Right ventricle myocardium inferior (tissue), 1 donor: ENCODE measurements at regions not wholly inside any gene's neighbourhood (a gene's known extent, or its start where the extent isn't known, plus 50 kb on each side); places are given as distances from the start of the nearest gene placed in this dataset.
A peak's percentile ranks its signal among the peaks of the same experiment; 100 is the strongest.

Experiments used
- ATAC-seq: fragments of 200-7000 bp; cut with Tn5 transposase; one replicate; pipeline ENCODE4 v1.9.1; 2020; ENCODE audit warnings: mild to moderate bottlenecking, moderate library complexity
- DNase-seq: peaks from one replicate; pipeline ENCODE4 v3.0.0; 2021; ENCODE audit errors: missing footprints
- intact Hi-C: fragments of 100-400 bp; cut with DNase I; formaldehyde crosslinking; loops from one replicate; pipeline ENCODE4 v1.11.0; 2022
- donor health status: DM: no; HTN: yes; CAD: no; lungs with severe emphysema.

DNA sequence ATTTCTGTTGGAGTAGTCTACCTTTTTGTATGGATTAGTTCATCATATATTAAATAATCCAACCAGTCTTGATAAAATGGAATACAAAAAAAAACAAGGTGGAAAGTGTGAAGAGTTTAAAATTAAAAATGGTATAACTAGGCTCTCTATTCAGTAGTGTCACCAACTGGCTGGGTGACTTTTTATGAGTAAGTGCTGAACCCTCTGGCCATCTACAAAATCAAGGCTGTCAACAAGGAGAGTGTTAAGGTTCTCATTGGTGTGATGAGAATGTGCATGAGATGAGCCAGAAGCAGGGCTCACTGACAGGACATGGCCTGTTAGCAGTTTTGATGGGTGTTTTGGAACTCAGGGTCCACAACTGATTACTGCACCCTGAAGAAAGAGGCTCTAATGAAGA lies 343.2 kb downstream of the AASDHPPT start:
- intact Hi-C loops: no loop called here
- ATAC-seq (no peak), DNase-seq (no peak)

DNA sequence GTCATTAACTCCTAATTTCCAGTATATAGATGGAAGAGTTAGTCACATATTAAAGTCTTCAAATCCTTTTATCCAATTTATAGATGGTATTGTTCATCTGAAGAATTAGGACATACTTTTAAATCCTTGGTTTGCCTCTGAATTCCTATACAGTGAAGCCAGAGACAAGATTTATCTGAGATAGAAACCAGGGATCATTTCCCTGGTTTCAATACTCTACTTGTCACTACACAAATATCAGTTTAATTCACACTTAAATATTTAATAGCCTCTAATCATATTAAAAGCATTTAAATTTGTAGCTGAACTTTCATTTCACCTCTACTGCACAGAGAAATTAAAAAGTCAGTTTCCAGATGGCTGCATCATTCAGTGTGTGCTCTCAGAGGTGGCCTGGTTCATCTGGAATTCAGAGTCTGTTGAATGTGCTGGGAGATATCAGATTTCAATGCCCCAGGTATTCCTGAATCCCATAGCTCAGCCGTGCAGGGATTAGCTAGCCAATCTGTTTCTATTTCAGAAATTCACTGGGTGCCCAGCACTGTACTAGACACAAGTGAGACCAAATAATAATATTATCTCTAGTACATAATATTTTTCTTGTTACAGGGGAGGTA lies 344.3 kb downstream of the AASDHPPT start:
- intact Hi-C loops: no loop called here
- ATAC-seq: no peak

DNA sequence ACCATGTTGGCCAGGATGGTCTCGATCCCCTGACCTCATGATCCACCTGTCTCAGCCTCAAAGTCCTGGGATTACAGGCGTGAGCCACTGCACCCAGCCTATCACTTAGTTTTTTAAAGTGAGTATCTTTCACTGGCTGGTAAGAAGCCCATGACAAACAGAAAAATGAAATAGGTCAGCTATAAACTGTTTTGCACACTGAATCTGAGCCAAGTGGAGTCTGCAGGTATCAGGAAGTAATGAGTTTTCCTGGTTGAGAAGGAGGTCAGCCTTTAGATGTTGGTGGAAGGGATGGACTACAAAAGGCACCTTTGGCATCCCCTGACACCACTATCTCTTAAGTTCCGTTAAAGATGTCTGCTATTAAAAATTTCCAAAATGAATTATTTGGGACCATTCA lies 345.1 kb downstream of the AASDHPPT start:
- intact Hi-C loops: no loop called here
- ATAC-seq (no peak), DNase-seq (no peak)

More for the DNA sequence above, 344.3 kb downstream of the AASDHPPT start:
- no peak for DNase-seq

DNA sequence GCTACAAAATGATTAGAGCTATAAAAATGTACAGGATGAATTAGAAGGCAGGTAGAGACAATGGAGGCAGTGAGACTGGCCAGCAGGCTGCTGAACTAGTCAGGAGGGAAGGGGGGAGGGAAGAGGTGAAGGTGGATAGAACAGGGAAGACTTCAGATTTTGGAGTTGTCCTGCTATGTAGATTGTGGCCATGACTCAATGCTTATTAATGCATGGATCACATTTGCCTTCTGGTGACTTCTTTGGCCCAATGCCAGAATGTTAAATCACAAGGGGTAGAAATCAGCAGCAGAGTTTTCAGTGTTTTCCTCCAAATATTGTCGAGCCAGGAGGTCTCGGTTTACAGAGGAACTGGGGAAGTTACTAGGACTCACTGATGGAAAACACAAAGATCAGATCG lies 346.6 kb downstream of the AASDHPPT start:
- intact Hi-C loops: no loop called here
- no peak for ATAC-seq
- DNase-seq: no peak

DNA sequence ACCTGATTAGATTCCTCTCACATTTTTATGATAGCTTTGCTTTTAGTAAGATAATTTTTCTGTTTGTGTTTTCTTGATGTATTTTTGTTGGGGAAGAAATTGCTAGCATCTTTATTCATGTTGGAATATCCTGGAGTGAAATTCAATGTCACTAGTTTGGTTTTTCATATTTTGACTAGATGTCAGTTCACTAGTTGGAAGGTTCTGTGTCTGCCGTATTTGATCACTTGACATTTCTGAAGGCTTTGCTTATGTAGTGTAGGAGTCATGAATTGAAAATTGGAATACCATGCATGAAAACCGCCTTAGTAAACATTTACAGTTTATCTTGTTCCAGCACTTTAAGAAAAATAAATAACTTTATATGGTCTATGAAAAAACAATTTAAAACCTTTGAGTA lies 348.4 kb downstream of the AASDHPPT start:
- ATAC-seq (no peak), DNase-seq (no peak)
- intact Hi-C loops: no loop called here

DNA sequence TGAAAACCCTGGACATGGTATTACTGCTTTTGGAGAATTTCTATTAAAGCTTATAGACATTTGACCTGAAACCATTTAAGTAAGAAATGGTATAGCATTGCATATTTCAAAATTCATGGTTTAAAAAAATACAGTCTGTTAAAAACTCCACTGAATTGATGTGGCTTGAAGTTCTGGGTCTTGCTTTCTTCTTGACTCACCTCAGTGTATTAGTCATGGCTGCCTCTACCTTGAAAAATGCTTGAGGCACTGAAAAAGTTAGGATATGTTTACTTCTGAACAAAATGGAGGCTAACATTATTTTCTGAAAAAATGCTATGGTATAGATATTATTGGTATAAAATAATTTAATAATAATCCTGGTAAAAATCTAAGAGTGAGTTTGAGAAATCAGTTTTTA lies 349.2 kb downstream of the AASDHPPT start:
- no peak for DNase-seq
- no peak for ATAC-seq
- intact Hi-C loops: no loop called here

DNA sequence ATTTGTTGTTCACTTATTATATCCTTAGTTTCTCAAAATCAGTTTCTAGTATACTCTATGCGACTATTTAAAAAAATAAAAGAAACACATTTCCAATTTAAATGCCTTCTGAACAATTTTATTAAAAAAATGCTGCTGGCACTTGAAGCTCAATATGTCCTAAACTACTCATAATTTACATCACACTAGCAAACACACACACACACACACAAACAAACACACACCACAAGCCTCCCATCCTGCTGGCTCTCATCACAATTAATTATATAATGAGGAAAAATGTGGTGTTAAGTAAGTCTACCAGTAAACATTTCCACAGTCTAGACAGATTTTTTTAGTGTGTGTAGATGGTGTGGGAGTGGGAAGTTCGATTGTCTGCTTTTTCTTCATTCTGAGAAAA lies 350.3 kb downstream of the AASDHPPT start:
- DNase-seq (no peak), ATAC-seq (no peak)
- intact Hi-C loops: no loop called here

DNA sequence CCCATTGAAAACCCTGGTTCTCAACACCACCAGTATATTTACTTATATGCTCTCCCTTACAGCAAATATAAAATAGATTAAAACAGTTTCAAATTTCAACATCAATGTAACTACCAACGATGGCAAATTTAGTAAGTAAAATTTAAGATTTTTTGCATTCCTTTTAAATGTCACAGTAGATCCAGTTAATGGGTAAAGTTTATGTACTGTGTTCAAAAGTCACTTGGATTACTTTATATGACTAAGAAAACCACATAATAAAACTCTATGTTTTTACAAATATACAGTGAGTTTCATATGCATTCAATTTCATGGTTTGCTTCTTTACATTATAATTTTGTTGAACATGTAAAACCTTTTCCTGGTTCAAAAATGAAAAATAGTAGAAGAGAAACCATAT lies 364.6 kb downstream of the AASDHPPT start:
- DNase-seq (no peak), ATAC-seq (no peak)
- intact Hi-C loops: no loop called here

DNA sequence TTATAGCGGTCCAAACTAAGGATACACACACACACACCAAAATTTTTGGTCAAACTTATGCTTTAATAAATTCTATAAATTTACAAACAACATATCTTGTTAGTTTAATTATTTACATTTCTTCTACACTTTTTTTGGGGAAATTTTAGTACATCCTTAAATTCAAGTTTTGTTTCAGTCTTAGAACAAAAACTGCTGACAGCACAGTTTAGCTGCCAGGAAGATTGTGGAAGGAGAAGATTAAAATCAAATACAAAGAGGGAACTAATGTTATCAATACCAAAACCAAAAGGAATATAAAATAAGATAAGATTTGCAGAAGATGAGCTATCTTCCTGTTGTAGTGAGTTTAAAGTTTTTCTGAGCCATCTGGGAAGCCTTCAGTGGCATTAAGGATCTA lies 368.8 kb downstream of the AASDHPPT start:
- intact Hi-C loops: no loop called here
- no peak for DNase-seq
- no peak for ATAC-seq

DNA sequence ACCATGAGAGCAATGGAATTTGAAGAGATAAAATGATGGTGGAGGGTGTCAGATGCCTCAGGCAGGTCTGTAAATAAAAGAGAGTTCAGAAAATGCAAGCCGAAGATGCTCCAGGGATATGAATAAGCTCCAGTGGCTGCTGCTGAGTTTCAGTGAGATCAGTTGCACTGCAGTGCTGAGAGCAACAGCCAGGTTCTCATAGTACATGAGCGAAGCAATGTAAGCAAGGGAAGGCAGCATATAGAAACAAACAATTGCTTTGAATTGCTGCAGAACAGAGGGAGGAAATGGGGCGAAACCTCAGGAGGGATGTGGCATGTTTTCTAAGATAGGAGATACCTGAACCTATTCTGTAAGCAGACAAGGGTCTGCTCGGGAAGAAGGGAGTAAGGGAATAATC lies 369.5 kb downstream of the AASDHPPT start:
- DNase-seq (no peak), ATAC-seq (no peak)
- intact Hi-C loops: no loop called here

DNA sequence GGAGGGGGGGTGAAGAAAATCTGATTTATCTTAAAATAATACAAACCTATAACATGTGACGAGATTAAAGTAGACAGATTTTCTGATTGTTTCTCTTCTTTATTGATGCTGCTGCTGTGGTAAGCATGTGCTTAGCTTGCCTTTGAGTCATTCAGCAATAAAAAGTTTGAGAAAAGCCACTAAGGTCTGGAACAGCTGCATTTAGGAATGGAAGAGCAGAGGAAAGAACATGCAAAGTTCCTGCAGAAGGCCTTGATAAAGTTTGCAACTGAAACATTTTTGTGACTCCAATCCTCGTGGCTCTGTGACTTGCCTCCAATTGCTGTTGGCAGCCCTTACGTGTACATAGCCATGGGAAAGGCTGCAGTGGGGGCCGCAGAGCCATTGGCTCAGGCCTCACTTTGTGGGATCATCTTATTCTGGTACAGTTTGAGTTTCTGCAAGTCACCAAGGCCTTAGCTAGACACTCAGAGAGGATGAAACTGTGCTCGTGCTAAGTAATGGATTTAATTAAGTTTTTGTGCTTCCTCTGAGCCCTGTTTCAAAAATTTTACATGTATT lies 370.2 kb downstream of the AASDHPPT start:
- DNase-seq (no peak), ATAC-seq (no peak)
- intact Hi-C loops: no loop called here

DNA sequence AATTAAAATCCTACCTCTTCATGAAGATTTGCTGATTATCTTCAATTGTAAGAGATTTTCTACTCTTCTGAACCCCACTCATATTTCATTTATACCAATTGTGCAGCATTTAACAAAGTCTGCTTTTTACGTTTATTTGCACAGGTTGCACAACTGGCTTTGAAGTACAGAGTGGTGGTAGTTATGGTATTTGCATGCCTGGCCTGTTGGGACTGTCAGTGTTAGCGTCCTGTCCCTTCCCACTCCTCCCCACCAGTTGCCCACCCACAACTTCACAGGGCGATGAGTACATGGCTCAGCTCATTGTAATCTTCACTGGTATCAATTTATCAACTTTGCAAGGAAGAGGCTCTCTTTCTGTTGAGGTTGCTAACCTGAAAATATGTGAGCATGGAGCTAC lies 372.3 kb downstream of the AASDHPPT start:
- ATAC-seq (no peak), DNase-seq (no peak)
- intact Hi-C loops: no loop called here

DNA sequence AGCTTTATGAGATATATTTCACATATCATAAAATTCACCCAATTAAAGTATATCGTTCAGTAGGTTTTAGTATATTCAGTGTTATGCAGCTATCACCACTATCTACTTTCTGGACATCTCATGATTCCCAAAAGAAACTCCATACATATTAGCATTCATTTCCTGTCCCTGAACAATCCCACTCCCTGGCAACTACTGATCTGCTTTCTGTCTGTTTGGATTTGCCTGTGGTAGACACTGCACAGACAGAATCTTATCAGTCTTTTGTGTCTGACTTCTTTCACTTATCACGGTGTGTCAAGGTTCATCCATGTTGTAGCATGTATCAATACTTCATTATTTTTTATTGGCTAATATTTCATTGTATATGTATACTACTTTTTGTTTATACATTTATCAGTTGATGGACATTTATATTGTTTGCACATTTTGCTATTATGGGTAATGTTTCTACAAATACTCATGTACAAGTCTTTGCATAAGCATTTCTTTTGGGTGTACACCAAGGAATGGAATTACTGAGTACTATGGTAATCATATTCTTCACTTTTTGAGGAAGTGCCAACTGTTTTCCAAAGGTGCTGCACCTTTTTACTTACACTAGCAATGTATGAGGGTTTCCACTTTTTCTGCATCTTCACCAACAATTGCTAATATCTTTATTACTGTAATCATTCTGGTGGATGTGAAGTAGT lies 373.9 kb downstream of the AASDHPPT start:
- intact Hi-C loops: no loop called here
- ATAC-seq: no peak
- no peak for DNase-seq

DNA sequence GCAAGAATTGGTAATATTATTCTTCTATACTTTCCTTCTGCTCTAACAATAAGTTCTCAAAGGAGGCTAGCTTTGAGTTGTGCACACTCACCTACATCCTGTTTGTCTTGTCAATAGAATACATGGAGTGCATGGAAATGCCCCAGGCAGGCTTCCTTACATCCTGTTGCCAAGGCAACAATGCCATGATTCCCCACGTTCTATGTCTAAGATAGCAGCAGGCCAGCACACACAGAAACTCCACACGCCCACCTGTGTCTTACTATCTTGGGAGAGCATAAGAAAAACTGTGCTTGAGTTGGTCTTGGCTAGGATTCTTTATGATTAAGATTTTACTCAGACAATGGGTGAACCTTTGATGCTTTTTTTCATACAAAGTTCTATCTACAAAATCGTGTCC lies 379.2 kb downstream of the AASDHPPT start:
- intact Hi-C loops: no loop called here
- DNase-seq (no peak), ATAC-seq (no peak)

DNA sequence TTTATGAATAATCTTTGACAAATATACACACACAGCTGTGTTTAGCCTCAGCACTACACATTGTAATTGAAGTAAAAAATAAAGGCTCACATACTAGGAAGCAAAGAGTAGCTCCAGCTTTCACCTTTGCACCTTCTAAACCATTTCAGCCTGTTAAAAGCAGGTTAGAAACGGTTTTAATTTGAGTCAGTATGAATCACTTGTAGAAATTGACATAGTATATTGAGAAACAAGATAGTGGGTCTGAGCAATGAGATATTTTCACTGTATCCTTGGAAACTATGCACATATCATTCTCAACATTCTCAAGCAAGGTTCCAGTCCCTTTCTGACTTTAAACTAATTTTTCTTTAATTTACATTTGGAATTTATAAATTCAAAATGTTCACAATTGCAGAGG lies 380.3 kb downstream of the AASDHPPT start:
- intact Hi-C loops: no loop called here
- DNase-seq: no peak
- no peak for ATAC-seq

DNA sequence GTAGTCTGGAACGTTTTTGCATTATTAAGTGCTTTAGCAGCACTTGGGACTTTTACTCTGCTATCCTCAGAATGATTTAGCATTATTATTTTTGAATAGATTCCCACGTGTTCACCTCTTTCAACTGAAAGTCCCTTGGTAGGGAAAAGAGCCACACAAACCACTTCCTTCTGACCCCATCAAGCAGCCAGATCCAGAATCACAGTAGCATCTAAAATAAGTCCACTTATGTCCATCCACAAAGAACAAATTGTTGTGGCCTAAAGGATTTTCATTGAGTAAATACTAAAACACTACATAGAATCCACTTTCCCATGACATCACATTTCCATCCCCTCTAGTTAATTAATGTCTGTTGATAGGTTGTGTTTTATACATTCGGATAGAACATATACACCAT lies 381.7 kb downstream of the AASDHPPT start:
- intact Hi-C loops: no loop called here
- ATAC-seq (no peak), DNase-seq (no peak)

DNA sequence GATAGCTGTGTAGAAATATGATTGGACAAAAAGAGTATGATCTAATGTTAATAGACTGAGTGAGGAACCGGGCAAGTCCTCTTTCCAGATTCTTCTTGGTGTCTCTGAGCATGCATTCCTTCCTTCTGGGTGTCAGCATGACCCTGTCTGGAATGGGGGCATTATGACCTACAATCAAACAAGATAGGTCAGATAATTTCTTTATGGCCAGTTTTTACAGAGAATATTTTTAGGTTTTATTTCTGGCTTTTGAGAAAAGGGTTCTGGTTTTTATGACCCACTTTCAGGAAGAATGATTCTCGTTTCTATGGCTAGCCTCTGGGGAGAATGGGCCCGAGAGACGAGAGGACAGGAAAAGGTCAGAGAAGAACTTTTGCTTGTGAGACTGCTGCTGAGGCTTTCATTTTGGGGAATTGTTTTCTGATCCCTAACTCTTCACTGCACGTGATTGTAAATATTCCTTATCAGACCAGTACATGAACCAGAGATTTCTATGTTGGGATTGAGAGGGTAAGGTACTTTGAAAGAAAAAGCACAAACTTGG lies 383.8 kb downstream of the AASDHPPT start:
- intact Hi-C loops: no loop called here
- ATAC-seq: no peak
- no peak for DNase-seq

DNA sequence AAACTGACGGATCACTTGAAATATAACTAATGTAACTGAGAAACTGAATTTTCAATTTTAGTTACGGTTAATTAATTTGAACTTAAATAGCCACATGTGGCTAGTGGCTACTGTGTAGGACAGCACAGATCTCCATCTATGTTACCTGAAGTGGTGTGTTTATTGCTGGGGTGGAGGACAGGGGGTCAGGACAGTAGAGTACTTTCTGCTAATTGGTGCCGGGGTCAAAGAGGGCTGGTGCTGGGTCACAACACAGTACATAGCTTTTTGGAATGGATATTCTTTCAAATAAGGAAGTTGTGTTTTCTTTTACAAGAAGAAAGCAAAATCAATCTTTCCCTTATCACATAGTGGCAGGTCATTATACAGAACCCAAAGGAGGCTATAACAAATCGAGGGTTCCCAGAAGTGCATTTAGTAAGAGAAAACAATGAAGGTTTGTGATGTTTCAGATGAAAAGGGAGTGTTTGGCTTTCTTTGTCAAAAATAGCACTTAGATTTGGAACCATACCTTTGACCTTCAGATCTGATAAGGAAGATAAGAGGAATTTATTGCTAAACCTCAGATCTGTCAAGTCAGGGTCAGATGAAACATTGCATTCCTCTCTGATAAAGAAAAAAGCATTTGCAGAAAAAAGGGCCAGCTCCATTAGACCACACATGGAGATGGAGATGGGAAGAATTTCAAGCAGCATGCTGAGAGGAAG lies 384.5 kb downstream of the AASDHPPT start:
- no peak for DNase-seq
- no peak for ATAC-seq
- intact Hi-C loops: no loop called here

DNA sequence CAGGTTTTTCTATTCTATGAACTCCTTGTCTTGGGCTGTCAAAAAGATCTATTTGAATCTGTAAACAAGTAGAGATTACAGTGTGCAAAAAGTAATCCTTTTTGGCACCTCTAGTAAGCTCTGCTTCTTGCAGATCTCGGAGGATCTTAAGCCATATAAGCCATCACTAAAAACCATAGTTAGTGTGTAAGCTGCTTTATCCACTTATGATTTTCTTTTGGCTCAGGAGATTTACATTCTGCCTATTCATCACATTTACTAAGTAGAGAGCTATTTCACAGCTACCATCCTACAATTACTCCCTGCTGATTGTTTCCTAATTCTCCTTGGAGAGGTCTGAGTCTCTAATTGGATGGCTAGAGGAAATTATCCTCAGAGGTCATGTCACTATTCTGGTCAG lies 385.7 kb downstream of the AASDHPPT start:
- intact Hi-C loops: no loop called here
- no peak for DNase-seq
- ATAC-seq: no peak

DNA sequence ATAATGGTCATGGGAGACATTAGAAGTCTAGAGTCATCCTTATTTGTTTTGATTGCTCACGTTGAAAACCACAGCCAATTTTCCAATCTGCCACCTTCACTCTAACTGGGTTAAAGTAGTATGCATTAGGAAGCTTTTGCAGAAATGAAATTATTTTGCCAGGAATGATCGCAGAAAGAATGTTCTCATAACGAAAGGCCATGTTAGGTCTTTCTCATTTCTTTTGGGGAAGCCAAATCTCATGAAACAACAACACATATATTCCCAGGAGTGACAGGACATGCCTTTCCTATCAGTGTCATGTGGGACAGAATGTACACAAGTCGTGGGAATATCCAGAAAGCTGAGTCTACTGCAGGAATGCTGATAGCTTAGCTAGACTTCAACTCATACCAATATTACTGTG lies 386.3 kb downstream of the AASDHPPT start:
- intact Hi-C loops: no loop called here
- DNase-seq (no peak), ATAC-seq (peak; percentile 44)
